ENCODE measurements at regions not wholly inside any gene's neighbourhood (a gene's known extent, or its start where the extent isn't known, plus 50 kb on each side); places are given as distances from the start of the nearest gene placed in this dataset.

- TF ChIP-seq TBP (IDR thresholded peaks at IDR 0.05; ENCODE audit: low read depth, low read length) (no peak), NRF1 (IDR thresholded peaks at IDR 0.05; ENCODE audit: low read depth, low read length) (no peak), E2F6 (IDR thresholded peaks at IDR 0.05) (no peak), GTF2F1 (IDR thresholded peaks at IDR 0.05; ENCODE audit: borderline replicate concordance, low read depth, low read length) (no peak), HDAC2 (IDR thresholded peaks at IDR 0.05; ENCODE audit: borderline replicate concordance in 1 of 2, low read depth in 2 of 2, low read length in 2 of 2) (no peak), SIX5 (IDR thresholded peaks at IDR 0.05; ENCODE audit: low read depth, low read length) (no peak), EGR1 (IDR thresholded peaks at IDR 0.05; ENCODE audit: borderline replicate concordance, low read depth, low read length) (no peak)
Observed at GRCh38 chr2:16192416-16193216, 252.3 kb downstream of the MYCN start (continued).

Measured in H1 (cell line).